Stimulated activated CD4-positive, alpha-beta T cell treated with anti-CD3 and anti-CD28 coated beads, Interleukin-1b, Interleukin-23, amount 100 ng/mL, for 1 hour (primary cell): ENCODE measurements at regions not wholly inside any gene's neighbourhood (a gene's known extent, or its start where the extent isn't known, plus 50 kb on each side); places are given as distances from the start of the nearest gene placed in this dataset.
"Not testable (repeated sequence)": the region's sequence is repeated elsewhere in the genome, so short reads cannot be mapped to it uniquely, and the experiment has no call there.

ENCODE experiments used
- DNase-seq, 2 donors: peaks; one replicate each; pipeline ENCODE4 v3.0.0-alpha.2; 2020; ENCODE audit warnings: low read depth in 2 of 2

- no peak for DNase-seq
Observed at GRCh38 chr22:27244328-27244727, 557.2 kb downstream of the MN1 start.

DNA sequence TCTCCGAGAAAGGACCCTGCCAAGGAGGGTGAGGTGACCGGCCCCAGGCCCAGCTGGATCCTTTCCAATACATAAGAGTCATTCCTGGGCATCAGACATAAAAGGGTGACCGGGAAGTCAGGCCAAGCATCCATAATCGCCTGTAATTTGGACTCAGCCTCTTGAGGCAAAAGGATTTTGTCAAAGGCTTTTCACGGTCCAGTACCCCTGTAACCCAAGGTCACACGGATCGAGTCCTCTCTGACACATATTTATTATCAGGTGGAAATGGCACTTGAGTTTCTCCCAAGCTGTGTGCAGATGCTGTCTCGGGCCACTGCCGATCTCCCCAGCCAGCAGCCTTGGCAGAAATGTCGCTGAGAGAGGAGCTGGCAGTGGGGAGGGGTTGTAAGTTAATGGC is 556.5 kb downstream of the MN1 start:
- no peak for DNase-seq

DNA sequence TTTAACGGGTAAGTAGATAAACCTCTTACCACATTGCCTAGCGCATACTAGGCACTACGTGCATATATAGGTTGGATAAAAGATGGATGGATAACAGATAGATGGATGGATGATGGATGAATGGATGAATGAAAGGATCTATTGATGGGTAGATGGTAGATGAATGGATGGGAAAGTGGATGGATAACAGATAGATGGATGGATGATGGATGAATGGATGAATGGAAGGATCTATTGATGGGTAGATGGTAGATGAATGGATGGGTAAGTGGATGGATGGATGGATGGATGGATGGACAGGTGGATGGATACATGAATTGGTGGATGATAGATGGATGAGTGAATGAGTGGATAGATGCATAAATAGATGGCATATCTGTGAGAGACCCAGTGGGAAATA is 555.0 kb downstream of the MN1 start:
- no peak for DNase-seq

DNA sequence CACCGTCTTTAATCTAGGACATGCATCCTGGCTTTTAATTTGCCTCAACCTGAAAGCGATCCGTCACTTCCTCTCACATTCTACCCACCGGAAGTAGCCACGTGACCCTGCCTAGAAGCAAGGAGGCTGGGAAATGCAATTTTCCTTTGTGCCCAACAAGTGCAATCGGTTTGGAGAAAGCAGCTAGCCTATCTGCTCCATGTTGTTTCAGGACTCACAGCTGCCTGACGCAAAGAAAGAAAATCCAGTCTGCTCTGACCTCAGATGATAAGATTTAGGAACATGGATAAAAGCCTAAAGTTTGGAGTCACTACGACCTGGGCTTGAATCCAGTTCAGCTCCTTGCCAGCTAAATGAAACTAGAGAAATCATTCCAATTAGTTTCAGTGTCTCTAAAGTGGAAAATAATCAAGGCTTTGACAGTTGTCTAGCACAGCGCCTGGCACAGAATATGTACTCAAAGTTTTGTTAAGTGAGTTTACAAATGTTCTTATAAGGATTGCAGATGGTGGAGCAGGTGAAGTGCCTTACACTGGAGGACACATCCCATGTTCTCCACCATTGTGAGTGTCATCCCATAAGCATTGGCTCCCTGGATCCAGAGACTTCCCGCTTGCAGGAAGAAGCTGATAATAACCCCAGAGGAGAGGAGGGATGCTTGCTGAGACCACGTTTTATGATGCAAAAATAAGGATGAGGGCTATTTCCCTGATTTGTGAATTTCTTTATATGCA is 553.7 kb downstream of the MN1 start:
- no peak for DNase-seq

GRCh38 chr22:27250418-27250817 is 551.1 kb downstream of the MN1 start:
- DNase-seq, result no peak

DNA sequence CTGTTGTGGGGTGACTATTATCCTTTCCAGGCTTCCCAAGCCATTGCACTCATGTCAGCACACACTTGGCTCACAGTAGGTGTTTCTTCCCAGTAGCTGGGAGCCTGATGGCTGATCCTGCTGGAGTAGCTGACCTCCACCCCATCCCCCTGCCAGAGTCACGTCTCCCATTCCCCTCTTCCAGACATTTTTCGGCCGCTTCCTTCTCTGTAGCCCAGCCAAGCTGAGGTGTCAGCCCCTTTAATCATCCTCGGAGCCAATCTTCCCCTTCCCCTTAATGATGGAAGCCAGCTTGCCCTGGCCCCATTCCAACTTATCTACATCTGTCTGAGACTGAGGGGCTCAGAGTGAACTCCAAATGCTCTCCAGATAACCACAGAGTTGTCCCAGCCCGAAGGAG is 550.7 kb downstream of the MN1 start:
- DNase-seq, result no peak

- DNase-seq, result no peak
Observed at GRCh38 chr22:27251563-27251962, 550.0 kb downstream of the MN1 start.

GRCh38 chr22:27252282-27253049 is 549.1 kb downstream of the MN1 start:
- no peak for DNase-seq

GRCh38 chr22:27253108-27253902 is 548.3 kb downstream of the MN1 start:
- no peak for DNase-seq

GRCh38 chr22:27254063-27254462 is 547.5 kb downstream of the MN1 start:
- DNase-seq, result not testable (repeated sequence)

DNA sequence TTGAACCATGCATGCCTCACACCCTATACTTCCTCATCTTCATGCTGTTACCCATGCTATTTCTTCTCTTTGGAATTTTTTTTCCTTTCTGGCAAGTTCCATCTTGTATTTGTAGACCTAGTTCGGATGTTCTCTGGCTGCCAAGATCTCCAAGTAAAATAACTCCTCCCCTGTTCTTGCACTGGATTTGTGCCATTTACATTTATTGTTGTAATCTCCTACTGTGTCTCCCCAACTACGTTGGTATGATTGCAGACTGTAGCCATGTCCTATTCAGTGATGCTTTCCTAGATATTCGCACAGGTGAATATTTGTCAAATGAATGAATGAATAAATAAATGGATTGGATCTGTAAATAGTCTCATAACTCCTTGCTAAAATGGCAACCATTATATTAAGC is 546.0 kb downstream of the MN1 start:
- DNase-seq, result no peak

- no peak for DNase-seq
Observed at GRCh38 chr22:27257987-27258386, 543.6 kb downstream of the MN1 start.

- DNase-seq, result no peak
Observed at GRCh38 chr22:27258616-27259172, 542.9 kb downstream of the MN1 start.

- DNase-seq, result no peak
Observed at GRCh38 chr22:27259433-27259832, 542.1 kb downstream of the MN1 start.

DNA sequence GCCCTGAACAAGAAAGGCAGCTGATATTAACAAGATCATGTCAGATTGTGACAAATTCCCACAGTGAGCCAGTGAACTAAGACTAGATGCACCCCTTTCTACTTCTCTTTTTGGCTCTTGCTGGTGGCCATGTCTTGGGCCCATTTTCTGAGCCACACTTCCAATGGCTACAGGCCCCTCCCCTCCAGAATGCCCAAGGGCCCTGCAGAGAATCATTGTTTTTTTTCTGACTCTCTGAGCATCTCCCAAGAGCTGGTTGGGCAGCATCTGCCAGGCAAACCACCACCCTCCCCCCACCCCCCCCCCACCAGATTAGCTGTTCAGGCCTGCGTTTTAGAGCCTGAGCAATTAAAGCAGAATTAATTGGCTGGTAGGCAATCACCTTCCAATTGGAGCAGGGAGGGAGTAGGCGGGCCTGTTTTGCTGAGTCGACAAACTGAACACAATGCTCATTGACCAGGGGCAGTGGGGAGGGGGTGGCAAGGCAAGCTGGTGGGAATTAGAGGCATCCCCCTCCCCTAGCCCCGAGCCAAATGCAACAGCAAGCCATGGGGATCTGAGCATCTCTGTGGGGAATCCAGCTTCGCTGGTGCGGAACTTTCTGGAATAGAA is 541.4 kb downstream of the MN1 start:
- no peak for DNase-seq

DNA sequence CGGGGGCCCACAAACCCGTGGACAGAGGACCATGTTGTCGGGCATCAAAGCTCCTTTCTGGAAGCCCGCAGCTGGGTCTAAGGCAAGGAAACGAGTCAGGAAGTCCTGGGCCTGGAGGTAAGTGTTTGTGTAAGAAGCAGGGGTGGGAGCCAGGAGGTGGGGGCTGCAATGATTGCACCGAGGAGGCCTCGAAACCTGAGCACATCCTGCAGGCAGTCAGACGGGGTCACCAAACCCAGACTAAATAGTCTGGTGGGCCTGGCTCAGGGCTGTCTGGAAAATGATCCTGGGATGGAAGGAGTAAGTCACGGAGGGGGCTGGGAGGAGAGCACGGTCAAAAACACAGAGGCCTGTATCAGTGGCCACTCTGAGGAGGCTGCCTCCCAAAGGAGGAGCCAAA is 539.2 kb downstream of the MN1 start:
- DNase-seq, result no peak

- DNase-seq, result no peak
Observed at GRCh38 chr22:27264184-27264583, 537.4 kb downstream of the MN1 start.

DNA sequence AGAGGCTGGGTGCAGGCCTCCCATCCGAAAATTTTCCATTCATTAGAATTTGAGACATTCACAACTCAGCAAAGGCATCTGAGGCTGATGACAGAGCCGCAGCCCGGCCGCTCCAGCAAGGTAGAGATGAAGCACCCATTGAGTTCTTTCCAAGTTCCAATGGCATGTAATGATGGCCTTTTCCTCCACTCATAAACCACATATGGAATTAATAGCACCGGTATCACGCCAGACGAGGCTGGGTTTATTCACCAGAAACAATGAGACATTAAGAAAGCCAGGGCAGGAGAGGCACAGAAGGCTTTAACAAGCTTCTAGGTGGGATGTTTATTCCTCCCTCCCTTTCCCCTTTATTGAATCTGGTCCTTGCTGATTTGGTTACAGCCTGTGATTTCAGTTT is 534.4 kb downstream of the MN1 start:
- DNase-seq, result no peak

DNA sequence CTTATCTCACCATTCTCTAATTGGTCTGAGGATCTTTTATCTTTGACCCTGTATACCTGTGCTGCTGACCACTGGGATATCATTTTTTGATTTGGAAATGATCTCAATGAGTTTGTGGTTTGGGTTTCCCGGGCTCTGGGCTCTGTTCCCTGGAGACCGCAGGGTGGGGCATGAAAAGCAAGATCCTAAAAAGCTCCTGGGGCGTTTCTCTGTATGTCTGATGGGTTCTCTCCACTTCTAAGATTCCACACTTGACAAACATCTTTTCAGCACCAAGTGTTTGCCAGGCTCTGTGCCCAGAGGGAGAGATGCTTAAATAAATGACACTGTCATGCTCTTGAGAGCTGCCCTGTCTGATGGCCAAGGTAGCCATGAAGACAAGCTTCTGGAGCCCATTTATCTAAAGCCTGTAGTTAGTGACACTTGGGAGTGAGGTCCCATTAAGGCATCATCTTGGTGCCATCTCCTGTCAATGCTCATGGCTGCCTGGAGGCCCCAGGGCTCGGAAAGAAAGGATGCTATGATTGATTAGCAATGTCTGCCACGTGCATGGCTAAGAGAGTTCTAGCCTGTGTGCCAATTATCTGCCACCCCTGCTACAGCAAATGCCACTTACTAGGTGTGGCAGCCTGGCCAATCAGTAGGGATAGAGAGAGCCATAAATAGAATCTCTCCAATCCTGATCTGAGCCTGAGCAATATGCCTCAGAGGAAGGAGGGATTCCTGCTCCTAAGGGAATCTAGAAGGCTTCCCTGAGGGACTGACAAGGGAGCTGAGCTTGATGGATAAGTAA is 531.6 kb downstream of the MN1 start:
- DNase-seq, result no peak

GRCh38 chr22:27270818-27271510 is 530.6 kb downstream of the MN1 start:
- no peak for DNase-seq
